Left cardiac atrium (tissue), 4 donors: ENCODE measurements at regions not wholly inside any gene's neighbourhood (a gene's known extent, or its start where the extent isn't known, plus 50 kb on each side); places are given as distances from the start of the nearest gene placed in this dataset.

Experiments used
- ATAC-seq, 2 donors: fragments of 200-7000 bp; cut with Tn5 transposase; one replicate each; pipeline ENCODE4 v1.9.1; 2020; ENCODE audit warnings: mild to moderate bottlenecking in 2 of 2, moderate library complexity in 2 of 2
- DNase-seq: peaks from one replicate; pipeline ENCODE4 v3.0.0-alpha.2; 2020
- intact Hi-C, 2 donors: fragments of 100-400 bp; cut with DNase I; formaldehyde crosslinking; loops; one replicate each; pipeline versions ENCODE4 v1.14.1 to v1.15.1; 2022 to 2023
- donor health status: DM: no; HTN: yes; CAD: no.
- donor health status: DM: no; HTN: yes; CAD: no; lungs with severe emphysema.
- donor health status: DM: yes; HTN: yes; CAD: no.
- donor health status: Dilated cardiomyopathy.

DNA sequence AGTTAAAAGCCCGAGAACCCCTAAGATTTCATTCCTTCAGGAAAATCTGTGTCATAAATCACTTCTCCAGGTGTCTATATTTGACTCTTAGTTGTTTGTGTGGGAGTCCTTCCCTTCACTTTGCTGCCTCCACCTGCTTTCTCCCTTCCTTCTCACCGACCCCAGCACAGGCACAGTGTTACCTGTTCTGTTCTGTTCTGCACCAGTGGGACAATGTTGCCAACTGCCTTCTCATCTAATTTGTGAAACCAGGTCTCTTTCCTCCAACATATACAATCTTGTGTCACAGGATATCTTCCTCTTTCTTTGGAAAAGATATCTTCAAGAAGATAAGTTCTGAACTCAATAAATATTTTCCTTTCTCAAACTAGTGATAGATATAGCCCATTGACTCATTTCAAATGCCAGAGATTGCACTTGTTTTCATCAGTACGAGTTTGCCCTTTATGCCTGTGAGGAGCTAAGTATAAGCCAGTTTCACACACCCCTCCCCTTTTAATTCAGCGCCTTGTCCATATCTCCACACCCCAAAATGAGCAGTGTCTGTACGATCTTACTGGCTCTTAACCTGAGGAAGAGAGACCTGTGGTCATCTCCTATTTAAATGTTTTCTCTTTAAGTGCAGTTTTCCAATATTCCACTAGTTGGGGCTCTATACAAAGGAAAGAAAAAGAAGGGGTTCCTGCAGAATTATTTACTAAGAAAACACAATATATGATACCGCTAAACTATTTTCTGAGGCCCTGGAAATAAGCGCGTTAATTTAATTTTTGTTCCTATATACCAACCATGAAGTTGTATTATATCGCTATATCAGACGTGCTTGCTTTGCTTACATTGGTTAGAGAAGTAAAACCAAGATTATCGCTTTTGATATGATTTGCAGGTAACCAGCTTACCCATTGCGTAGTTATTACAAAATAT is 81.6 kb upstream of the PREP start:
- DNase-seq = no peak
- ATAC-seq = peak; percentile 39 to 58
- intact Hi-C loops = loop anchor here in 1 of 2 donors (5.0 to 10.0 kb wide), 5 partner anchors 250 to 818 kb away; partner anchors contain the start of gene PRDM1

- ATAC-seq (no peak), DNase-seq (no peak)
- intact Hi-C loops = loop anchor here in 1 of 2 donors (5.0 to 10.0 kb wide), 2 partner anchors 251 to 739 kb away; no protein-coding TSS in a partner anchor
These were observed 80.6 kb upstream of the PREP start for GRCh38 chr6:105483492-105483891.

DNA sequence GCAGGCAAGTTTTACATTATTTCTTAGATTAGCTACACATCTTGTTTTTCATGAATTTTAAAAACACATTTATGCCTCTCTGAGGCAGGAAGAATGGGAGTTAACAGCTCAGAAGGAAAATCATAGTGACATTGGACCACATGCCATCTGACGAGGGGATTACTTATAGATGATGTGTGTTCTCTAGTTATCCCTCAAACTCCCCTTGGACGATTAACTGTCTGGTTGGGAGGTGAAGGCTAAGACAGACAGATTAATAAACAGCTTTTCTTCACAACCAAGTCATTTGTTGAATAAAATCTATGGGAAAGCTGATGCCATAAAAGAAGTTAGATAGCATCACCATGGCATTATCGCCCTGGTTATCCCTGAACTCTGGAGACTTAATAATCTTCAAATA is 80.0 kb upstream of the PREP start:
- intact Hi-C loops = loop anchor here in 1 of 2 donors (5.0 to 10.0 kb wide), 2 partner anchors 252 to 739 kb away; no protein-coding TSS in a partner anchor
- no peak for ATAC-seq

GRCh38 chr6:105482227-105482844 is 79.5 kb upstream of the PREP start:
- ATAC-seq (no peak), DNase-seq (peak; percentile 57)
- intact Hi-C loops = loop anchor here in 1 of 2 donors (5.0 to 10.0 kb wide), 2 partner anchors 252 to 740 kb away; no protein-coding TSS in a partner anchor

More for the DNA sequence above, 80.0 kb upstream of the PREP start:
- DNase-seq = no peak

DNA sequence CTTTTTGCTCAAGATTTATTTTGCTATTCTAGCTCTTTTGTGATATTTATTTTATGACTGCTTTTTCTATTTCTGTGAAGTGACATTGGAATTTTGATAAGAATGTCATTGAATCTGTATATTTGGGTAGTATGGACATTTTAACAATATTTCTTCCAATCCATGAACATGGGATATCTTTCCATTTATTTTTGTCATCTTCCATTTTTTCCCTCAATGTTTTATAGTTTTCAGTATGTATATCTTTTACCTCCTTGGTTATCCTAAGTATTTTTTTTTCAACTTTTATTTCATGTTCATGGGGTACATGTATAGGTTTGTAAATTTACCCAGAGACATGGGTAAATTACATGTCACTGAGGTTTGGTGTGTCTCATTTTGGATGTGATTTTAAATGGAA is 74.1 kb upstream of the PREP start:
- intact Hi-C loops = no loop called here
- ATAC-seq (no peak), DNase-seq (no peak)

DNA sequence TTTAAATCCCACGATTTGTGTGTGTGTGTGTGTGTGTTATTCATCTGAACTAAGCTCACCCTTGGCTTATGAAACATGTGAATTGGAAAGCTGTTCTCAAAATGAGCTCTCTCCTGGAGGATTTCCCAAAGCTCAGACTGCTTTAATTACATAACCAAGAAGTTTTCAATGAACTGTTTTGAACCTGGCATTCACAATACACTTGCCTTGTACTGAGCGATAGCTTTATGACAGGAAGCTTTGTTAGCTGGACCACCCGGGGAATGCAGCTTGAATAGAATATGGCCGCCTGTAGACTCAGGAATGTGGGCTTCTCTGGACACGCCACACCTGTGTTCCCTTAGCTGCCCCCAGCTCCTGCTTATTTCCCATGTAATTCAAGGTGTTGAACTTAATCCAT is 71.4 kb upstream of the PREP start:
- intact Hi-C loops = no loop called here
- ATAC-seq = peak in 1 of 2 donors; percentile 74
- DNase-seq = no peak

DNA sequence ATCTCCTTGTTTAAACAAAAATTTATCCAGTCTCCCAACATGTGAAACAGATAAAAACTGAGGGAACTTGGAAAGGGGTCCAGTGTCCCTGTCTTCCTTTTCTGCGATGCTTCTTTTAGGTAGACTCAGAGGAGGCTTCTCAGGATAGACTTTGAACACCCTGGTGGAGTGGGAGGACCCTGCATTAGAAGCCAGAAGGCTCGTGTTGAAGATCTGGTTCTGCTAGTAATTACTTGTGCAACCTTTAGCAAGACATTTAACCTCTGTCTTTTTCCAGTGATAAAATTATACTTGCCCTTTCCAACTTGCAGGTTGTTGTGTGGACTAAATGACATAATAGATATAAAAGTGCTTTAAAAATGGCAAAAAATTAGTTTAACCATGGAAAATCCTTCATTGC is 67.1 kb upstream of the PREP start:
- ATAC-seq = no peak
- intact Hi-C loops = no loop called here
- no peak for DNase-seq

- ATAC-seq (no peak), DNase-seq (no peak)
- intact Hi-C loops = no loop called here
These were observed 66.0 kb upstream of the PREP start for GRCh38 chr6:105468850-105469249.

GRCh38 chr6:105460860-105461259 is 58.0 kb upstream of the PREP start:
- intact Hi-C loops = no loop called here
- no peak for ATAC-seq
- no peak for DNase-seq

- intact Hi-C loops = no loop called here
- ATAC-seq (no peak), DNase-seq (no peak)
These were observed 57.0 kb upstream of the PREP start for GRCh38 chr6:105459864-105460263.

GRCh38 chr6:105459049-105459448 is 56.2 kb upstream of the PREP start:
- ATAC-seq (peak in 1 of 2 donors; percentile 15), DNase-seq (no peak)
- intact Hi-C loops = no loop called here

GRCh38 chr6:105458551-105458950 is 55.7 kb upstream of the PREP start:
- intact Hi-C loops = no loop called here
- ATAC-seq = no peak
- DNase-seq = no peak

- ATAC-seq = no peak
- intact Hi-C loops = no loop called here
- DNase-seq = no peak
These were observed 55.2 kb upstream of the PREP start for GRCh38 chr6:105458084-105458483.

DNA sequence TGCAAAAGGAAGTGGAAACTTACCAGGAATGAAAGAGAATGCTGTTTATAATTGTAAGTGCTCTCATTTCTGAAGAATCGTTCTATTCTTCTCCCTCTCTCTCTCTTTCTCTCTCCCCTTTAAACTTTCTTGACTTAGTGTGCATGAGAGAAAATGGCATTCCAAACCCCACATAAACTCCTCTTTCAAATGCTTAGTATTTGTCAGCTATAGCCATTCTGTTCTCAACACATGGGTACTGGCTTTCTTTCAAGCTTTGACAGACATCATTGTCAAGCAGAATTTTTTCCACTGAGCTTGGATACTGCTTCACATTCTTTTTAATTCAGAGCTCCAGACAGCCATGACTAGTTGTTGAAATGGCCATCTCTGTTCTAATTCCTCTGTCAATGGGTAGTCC is 51.1 kb upstream of the PREP start:
- intact Hi-C loops = no loop called here
- ATAC-seq (no peak), DNase-seq (no peak)

DNA sequence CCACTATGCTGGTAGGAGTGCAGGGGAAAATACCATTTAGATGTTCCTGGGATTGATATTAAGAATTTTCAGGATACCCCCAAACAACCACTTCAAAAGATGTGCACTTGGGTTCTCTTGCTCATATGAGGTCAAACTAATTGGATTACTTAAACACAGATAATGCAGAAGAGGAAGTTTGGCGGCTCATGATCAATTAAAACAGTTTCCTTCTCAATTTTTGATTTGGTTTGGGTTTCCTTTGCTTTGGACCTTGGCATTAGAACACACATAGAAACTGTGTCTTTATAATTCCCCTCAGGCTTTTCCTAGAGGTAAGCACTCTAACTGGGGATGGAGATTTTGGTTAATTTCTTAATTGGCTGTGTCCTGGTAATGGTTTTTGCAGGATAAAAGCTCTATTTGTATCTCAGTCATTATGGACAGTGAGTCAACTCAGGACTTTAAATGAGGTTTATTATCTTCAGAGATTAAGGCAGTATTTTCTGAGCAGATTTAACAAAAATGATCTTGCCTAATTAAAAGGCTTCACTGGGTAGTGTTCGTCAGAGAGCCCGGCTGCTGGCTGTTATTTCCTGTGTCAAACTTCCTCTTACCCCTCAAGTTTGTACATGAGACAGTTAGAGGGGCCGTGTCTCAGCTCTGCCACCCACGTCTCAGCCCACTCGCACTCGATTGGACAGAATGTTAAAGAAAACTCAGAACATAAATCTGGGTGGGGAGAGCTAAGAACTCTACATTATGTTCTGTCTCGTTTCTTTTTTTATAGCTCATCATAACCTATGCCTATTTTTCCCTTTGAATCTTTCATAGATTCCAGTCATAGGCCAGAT is 50.3 kb upstream of the PREP start:
- peak; percentile 44 to 81 for ATAC-seq
- DNase-seq = no peak
- intact Hi-C loops = no loop called here
